NCI-H226 (cell line): ENCODE measurements at regions not wholly inside any gene's neighbourhood (a gene's known extent, or its start where the extent isn't known, plus 50 kb on each side); places are given as distances from the start of the nearest gene placed in this dataset.

ENCODE experiments used
- DNase-seq: peaks from one replicate; pipeline ENCODE4 v3.0.0-alpha.2; 2015

DNA sequence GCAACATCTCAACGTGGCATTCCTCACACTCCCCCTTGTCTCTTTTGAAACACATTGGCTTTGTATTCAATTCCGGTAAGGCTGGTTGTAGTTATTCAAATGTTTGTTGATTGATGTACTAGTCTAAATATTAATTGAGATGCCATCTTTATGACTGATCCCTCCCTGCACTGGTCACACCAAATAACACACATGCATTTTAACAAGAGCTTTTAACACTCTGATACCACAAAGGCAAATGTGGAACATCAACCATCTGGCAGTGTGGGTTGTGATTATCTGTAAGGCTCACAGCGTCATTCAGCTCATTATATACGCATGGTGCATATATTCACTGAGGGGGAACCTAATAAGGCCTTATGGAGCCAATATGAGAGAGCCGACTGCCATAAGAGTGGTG, 305.0 kb downstream of the TENT4A start:
- DNase-seq: no peak

DNA sequence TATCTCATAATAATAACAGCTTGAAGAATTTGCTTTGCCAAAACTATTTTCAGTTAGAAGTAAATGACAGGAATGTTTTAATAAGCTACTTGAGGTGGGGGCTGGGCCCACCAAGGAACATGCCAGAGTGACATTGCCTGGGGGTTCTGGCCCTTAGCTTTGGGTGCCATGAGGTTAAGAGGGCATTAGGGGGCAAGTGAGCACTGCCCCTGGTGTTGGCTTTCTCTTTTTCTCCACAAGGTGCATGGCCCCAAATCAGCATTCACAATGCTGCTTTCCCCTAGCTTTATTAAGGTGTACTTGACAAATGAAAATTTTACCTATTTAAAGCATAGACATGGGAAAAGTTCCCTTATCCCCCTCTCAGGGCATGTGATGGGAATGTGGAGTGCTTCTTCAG, 305.4 kb downstream of the TENT4A start:
- DNase-seq: no peak

- no peak for DNase-seq
These were observed 323.1 kb downstream of the TENT4A start for GRCh38 chr5:7036192-7036835.

GRCh38 chr5:7039074-7039473, 325.8 kb downstream of the TENT4A start:
- no peak for DNase-seq

DNA sequence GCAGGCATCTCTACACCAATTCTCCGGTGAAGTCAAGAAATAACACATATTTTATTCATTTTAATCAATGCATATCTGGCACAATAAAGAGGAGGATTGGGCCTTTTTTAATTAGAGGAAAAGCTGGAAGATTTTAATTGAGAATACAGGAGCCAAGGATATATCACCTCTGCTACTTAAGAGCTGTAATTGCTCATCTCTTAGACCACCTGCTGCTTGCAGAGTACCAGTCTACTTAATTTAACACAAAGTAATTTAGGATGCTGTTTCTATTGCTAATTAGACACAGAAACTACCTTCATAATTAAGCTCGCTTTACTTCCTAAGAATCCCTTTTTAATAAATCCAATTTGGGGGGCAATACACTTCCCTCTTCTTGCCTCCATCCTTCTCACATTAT, 326.9 kb downstream of the TENT4A start:
- no peak for DNase-seq

GRCh38 chr5:7043797-7044196, 330.6 kb downstream of the TENT4A start:
- DNase-seq: no peak

- no peak for DNase-seq
These were observed 334.5 kb downstream of the TENT4A start for GRCh38 chr5:7047511-7048261.

- no peak for DNase-seq
These were observed 337.8 kb downstream of the TENT4A start for GRCh38 chr5:7050986-7051385.

- no peak for DNase-seq
These were observed 339.9 kb downstream of the TENT4A start for GRCh38 chr5:7053125-7053524.

DNA sequence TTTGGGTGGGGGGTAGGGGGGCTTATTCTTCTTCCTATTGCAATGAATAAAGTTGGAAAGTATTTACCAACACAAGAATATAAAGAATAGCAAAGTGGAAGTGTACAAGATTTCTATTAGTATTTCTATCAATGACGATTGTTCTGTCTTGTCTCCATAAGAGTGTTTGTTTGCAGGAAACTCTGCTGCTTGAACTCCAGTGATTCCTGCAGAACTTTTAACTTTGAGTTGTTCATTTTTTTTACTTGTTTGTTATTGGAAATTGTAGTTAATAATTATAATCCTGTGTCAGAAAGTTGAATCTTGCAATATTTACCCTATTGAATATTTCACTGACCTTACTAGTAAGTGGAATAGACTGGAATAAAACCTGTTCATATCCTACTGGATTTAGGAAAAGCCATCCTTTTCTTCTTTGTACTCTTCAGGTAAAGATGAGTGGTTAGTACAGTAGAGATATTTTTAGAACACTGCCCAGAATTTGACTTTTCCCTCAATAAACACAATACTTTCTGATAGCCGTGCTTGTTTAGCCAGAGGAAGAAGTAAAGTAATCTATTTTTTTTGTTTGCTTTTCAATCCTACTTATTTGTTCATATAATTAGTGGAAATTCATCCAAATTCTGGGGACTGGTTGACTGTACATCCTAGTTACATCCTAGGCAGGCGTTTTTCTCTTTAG, 340.4 kb downstream of the TENT4A start:
- no peak for DNase-seq

- DNase-seq: no peak
These were observed 329.3 kb upstream of the ADCY2 start for GRCh38 chr5:7066471-7067235.

DNA sequence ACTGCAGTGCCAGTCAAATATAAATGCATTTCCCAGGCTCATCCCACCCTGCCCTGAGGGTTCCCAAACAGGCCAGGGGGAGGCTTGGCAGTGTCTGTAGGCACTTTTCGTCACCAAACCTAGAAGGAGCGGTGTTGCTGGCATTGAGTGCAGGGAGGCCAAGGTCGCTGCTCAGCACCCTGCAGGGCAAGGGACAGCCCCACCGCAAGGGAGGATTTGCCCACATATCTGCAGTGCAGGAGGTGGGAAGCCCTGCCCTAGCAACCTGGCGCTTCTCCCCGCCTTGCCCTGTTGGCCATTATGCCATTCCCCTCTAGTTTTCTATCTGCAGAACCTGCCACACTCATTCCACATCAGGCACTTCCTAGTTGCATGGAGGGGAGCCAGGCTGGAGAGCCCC, 327.8 kb upstream of the ADCY2 start:
- no peak for DNase-seq

GRCh38 chr5:7068899-7069298, 327.0 kb upstream of the ADCY2 start:
- no peak for DNase-seq

GRCh38 chr5:7072188-7072587, 323.8 kb upstream of the ADCY2 start:
- DNase-seq: no peak

GRCh38 chr5:7073666-7074065, 322.3 kb upstream of the ADCY2 start:
- no peak for DNase-seq

DNA sequence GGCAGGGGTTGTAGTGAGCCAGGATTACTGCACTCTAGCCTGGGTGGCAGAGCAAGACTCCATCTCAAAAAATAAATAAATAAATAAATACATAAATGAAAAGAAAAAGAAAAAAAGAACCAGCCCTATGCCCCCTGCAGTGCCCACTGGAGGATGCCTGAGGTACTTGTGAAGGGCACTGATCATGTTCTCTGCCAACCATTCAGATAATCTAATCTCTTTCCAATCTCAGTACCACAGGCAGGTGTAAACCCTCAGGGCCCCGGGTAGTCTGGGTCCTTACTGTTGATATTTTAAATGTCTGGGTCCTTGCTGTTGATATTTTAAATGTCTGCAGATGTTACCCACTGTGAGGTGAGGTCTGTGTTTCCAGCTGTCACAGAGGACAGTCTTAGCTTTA, 321.8 kb upstream of the ADCY2 start:
- DNase-seq: no peak

GRCh38 chr5:7075470-7075869, 320.5 kb upstream of the ADCY2 start:
- no peak for DNase-seq

DNA sequence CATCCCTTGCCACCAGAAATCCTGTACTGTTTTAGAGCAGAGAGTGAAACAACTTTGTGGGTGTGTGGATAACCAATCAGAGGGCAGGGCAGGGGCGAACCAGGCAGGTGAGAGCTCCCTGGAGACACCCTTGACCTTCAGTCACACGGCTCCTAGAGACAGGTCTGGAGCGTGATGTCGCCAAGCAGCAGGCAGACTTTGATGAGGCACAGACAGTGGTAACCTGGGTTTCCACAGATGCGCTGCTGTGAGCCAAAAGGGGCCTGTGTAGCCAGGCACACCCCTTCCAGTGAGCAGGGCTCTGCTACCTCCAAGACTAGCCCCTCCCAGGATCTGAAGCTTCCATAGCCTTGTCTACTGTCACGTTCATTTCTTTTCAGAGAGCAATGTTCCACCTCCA, 317.8 kb upstream of the ADCY2 start:
- DNase-seq: no peak

GRCh38 chr5:7078901-7079300, 317.0 kb upstream of the ADCY2 start:
- no peak for DNase-seq

DNA sequence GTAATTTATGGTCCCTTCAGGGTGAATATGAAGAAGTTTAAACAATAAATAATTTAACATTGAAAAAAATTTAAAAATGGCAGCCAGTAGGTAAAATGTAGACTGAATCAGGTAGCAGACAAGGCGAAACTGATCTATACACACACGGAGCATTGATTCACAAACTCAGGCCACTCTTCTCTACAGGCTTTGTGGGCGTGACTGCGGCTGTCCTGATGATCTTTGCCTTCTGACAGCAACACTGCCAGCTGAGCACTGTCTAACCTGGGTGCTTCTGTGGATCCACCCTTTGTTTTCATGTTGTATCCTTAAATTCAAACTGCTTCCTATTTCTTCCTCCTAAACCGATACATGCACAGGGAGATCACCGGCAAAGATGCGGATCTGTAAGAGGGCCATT, 315.4 kb upstream of the ADCY2 start:
- no peak for DNase-seq

DNA sequence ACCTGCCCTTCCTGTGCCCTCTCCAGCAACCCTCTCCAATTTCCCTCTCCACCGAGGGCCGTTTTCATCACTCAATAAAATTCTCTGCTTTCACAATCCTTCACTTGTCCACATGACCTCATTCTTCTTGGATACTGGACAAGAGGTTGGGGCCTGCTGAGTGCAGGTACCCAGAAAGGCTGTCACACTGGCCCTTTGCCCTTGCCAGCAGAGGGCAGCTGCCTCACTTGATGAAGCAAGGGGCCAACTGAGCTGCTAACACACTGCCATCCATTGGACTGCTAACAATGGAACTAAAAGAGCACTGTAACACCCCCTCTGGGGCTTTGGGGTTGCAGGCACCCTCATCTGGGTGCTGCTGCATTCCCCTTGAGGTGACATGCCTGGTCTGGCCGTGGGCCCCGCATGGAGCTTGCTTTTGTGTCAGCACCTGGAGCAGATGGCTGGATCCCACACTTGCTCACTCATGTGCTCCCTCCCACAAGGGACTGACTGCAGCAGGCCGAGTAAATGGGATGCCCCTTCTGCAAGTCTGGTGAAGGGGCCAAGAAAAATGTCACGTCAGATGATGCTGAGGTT, 308.1 kb upstream of the ADCY2 start:
- DNase-seq: no peak

DNA sequence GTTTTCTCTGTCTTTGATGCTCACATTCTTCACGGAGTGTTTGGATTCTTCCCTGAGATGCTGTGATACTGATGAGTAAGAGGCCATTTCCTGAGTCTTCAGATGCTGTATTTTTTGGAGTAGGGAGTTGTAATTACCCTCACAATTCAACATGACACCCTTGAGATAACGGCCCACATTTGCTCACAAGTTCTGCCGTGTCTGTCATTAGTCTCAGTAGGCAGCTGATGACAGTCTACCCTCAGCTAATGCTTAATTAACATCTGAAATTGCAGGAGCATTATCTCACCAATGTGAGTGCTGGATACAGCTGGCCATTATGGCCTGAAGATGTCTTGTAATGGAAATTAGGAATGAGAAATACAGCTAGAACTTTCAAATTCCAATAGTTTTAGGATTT, 307.1 kb upstream of the ADCY2 start:
- DNase-seq: no peak

DNA sequence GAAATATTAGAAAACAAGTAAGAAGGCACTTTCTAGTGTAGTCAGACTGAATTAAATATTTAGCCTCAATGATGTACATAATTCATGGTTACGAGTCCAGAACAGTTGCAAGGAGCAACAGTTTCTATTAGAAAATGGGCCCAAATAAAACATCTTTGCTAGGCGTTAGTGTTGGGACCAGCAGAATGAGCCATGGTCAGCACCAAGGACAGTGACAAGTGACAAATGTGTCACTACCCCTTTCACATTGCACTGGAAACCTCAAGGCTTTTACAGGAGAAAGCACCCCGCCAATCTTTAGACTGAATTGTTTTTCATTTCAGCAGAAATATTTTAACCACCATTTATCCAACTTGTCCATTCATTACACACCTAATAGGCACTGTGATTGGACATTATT, 301.3 kb upstream of the ADCY2 start:
- DNase-seq: no peak
